H1 (cell line): ENCODE measurements at regions not wholly inside any gene's neighbourhood (a gene's known extent, or its start where the extent isn't known, plus 50 kb on each side); places are given as distances from the start of the nearest gene placed in this dataset.

Experiments
- ATF2 ChIP-seq: IDR thresholded peaks from 2 replicates; pipeline ENCODE4 v1.6.1; 2012; ENCODE audit warnings: low read length, inconsistent platforms
- CTBP2 ChIP-seq: IDR thresholded peaks from 2 replicates; pipeline ENCODE4 v1.7.0; 2011; ENCODE audit warnings: borderline replicate concordance, mild to moderate bottlenecking, moderate library complexity, mixed read lengths, low read length; ENCODE audit not compliant: insufficient read depth, insufficient read length
- HDAC2 ChIP-seq, 2 experiments: fragments of 300-600 bp in 1 of 2; sonication (generic) in 1 of 2; IDR thresholded peaks; 2 replicates each; pipeline ENCODE4 v1.6.1; 2011 to 2012; ENCODE audit warnings: low read depth in 2 of 2, low read length in 2 of 2, mild to moderate bottlenecking in 2 of 2, moderate library complexity in 2 of 2, borderline replicate concordance in 1 of 2, inconsistent platforms in 1 of 2
- HDAC6 ChIP-seq: IDR thresholded peaks from one replicate; pipeline ENCODE4 v1.7.1; 2012; ENCODE audit warnings: low read depth, mild to moderate bottlenecking, inconsistent platforms, low read length, moderate library complexity
- NANOG ChIP-seq: IDR thresholded peaks from 2 replicates; pipeline ENCODE4 v1.6.1; 2011; ENCODE audit warnings: low read length, low read depth, mild to moderate bottlenecking, inconsistent platforms; ENCODE audit not compliant: insufficient read depth, poor library complexity, severe bottlenecking
- SIN3A ChIP-seq, 2 experiments: IDR thresholded peaks in 1 of 2; conservative IDR thresholded peaks in 1 of 2; 2 replicates each; pipeline ENCODE4 v1.6.1; 2011 to 2012; ENCODE audit warnings: low read length in 2 of 2, improper control_type of control experiment in 1 of 2, low read depth in 1 of 2, mild to moderate bottlenecking in 1 of 2

- TF ChIP-seq NANOG: no peak
- TF ChIP-seq HDAC6: no peak
- TF ChIP-seq HDAC2 (IDR thresholded peaks at IDR 0.05; ENCODE audit: borderline replicate concordance in 1 of 2, low read depth in 2 of 2, low read length in 2 of 2): no peak
- no peak for TF ChIP-seq CTBP2
- TF ChIP-seq ATF2: no peak
- no peak for TF ChIP-seq SIN3A (conservative IDR thresholded peaks at IDR 0.05 in 1 of 2, IDR thresholded peaks at IDR 0.05 in 1 of 2; ENCODE audit: low read depth in 1 of 2, low read length in 2 of 2)
Measured at GRCh38 chr5:42015681-42016080, 90.6 kb downstream of the FBXO4 start (continued).
